DMS114 treated with DMSO at 0.1 percent for 48 hours (cell line): ENCODE measurements at regions not wholly inside any gene's neighbourhood (a gene's known extent, or its start where the extent isn't known, plus 50 kb on each side); places are given as distances from the start of the nearest gene placed in this dataset.

Experiments used
- DNase-seq: peaks from one replicate; lab custom pipeline; 2025; ENCODE audit not compliant: unreplicated experiment; lab: John Stamatoyannopoulos, UW

DNA sequence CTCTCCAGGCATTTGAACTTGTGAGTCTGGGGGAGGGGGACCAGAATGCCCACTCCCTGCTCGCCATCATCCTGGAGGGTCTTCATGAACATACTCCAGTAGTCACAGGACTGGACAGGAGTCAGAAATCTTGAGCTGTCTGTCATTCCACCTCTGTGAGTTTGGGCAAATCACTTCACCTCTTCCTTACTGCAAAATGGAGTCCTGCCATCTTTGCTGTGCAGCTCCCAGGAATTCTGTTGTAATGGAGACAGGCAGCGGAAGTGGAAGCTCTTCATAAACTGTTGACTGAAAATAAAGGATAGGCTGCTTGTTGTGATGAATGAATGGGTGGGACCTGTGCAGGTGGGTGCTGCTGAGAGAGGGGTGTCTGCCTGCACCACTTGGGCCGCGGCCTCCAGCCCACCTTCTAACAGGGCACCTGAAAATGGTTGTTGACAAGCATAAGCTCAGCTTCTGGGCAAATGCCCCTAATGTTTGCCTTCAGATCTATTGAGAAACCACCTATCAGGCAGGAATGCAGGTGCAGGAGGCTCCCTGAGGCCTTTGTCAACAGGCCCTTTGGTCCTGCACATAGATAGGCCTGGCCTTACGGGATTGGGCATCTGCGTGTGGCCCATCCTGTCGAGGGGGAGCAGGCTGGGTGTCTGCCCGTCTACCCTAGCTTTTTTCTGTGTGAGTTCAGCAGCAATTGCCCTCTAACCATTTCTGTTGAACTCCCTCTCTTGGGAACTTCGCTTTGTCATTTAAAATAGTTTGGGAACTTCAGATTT lies 321.0 kb downstream of the RPS6KC1 start:
- no peak for DNase-seq

DNA sequence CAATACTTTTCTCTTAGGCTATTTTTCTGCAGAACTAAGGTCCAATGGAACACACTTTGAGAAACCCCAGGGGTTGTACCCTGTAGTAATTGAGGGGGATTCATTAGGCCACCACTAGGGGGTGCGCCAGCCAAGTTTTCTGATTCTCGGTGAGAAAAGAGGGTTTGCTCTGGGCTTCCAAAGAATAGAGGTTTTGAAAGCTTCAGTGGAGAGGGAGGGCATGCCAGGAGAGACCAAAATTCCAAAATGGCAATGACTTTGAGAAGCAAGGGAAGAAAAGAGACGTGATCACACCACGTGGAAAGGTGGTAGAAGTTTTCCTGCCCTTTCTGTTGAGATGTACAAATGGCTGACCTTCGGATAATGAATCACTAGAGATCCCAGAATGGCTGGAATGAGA lies 323.3 kb downstream of the RPS6KC1 start:
- peak; percentile 37 for DNase-seq

DNA sequence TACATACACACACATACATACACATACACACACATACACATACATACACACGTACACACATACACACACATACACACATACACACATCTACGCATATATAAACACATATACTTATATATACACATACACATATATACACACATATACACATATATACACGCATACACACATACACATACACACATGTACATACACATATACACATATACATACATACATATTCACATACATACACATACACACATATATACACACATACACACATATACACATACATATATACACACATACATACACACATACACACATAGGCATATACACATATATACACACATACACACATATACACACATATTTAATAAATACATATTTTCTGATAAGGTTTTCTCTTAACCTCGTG lies 324.0 kb downstream of the RPS6KC1 start:
- no peak for DNase-seq

DNA sequence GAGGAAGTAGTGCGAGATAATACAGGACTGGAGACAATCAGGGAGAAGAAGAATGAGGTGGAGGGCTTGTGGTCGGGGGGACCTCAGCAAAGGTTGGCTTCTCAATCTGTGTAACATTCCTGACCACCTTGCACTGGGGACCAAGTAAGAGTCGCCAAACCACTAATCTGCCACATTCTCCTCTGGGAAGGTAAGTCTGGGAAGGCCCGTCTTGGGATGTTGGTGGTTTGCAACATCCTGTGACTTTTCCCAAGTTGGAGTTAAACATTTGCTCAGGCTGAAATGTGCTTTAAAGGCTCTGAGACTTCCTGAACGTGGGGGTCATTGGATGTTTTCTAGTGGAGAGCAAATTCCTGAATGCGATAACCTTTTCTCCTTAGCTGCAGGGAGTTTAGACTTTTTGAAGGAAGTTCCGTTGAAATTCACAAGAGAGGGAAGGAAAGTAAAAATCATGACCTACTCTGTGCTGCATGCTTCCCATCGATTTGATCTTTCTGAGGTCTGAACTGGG lies 325.9 kb downstream of the RPS6KC1 start:
- DNase-seq = no peak

DNA sequence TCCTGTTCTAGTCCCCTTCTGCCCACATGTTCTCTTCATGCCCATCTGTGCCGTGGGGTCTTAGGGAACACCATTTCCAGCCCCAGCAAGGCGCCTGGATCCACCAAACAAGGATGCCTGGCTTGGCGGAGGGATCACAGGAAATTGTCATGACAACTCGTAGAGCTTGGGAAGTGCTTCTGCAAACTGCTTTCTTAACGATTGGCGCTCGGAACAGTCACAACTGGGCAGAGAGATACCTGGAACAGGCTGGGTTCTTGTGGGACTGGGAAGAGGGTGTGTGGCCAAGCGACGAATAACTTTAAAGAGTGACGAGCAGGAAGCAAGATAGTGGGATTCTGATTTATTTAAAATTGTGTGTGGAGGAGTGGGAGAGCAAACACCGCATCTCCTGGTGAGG lies 329.8 kb downstream of the RPS6KC1 start:
- no peak for DNase-seq

DNA sequence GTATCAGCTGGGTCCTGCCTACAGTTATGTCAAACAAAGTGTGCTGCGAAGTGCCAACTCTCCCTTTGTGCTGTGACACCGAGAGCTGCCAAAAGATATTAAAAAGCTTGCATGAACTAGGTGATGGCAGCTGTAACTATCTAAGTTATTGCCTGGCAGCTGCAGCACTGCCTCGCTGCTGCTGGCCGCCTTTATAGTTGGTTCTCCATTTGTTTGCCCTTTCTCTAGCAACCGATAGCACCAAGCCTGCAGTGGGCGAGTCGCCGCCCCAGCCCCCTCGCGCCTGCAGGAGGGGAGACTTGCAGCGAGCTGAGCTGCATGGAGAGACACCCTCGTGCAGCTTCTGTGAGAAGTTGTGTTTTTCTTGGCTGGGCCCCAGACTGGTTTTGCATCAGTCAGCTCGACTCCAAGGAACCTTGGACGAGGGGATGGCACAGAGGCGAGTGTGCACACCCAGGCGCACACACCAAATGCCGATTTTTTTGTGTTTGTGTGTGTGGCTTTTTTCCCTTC lies 330.6 kb downstream of the RPS6KC1 start:
- DNase-seq = no peak

DNA sequence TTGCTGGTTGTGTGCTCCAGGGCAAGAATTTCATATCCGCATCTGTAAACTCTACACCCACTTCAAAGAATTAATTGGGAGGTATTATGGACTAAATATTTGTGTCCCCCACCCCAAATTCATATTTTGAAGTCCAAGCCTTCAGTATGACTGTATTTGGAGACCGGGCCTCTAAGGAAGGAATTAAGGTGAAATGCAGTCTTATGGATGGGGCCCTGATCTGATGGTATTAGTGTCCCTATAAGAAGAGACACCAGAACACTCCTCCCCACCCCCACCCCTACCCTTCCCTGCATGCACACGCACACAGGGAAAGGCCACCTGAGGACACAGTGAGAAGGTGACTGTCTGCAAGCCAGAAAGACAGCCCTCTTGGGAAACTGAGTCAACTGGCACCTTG lies 332.4 kb downstream of the RPS6KC1 start:
- no peak for DNase-seq

DNA sequence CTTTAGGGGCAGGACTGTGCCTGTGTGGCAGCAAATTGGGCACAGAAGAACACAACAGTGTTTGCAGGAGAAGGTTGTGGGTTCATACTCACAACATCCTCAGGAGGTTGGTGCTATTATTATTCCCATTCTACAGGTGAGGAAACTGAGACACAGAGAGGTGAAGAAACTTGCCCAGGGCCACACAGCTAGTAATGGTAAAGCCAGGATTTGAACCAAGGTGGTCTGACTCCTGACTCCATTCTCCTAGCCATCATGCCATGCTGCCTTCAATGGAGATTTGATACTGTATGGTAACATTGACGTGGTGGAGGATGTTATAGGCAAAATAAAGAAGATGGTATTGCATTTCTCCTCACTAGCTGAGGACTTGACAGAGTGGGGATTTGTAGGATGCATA lies 334.2 kb downstream of the RPS6KC1 start:
- no peak for DNase-seq

DNA sequence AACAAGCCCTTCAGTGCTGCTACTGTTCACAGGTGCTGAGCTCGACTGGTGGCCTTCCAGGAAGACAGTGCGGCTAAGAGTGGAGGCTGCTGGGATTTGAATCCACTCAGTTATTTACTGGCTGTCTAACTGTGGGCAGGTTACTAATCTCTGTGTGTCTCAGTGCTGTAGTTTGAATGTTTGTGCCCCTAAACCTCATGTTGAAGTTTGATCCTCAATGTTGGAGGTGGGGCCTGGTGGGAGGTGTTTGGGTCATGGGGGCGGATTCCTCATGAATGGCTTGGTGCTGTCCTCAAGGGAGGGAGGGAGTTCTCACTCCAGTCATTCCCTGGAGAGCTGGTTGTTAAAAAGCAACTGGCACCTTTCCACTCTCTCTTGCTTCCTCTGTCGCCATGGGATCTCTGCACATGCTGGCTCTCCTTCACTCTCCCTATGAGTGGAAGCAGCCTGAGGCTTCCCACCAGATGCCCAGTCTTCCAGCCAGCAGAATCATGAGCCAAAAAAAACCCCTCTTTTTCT lies 334.8 kb downstream of the RPS6KC1 start:
- DNase-seq = no peak

DNA sequence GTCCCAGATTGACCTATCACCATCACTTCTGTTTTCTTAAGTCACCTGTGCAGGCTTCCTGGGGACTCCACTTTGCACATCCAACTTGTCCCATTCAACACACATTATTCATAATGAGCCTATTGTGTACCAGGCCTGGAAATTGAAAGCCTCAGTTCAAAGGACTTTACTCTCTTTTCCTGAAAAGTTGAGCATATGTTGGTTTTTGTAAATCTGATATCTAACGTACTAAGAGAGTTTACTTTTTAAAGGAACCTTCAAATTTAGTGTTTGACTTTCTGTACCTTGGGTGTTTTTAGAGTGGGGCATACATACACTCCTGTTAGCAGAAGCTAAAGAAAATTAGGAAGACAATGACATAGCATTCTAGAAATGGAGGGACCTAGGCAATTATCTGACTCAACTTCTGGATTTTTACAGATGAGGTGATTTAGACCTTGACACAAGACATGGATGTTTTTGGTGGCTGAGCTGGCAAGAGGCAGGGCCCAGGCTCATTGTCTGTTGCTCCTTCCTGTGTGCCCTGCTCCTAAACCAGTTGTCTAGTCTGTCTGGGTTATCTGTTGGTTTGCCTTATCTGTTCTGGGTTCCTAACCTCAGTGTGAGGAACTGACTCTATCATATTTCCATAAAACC lies 336.5 kb downstream of the RPS6KC1 start:
- no peak for DNase-seq

DNA sequence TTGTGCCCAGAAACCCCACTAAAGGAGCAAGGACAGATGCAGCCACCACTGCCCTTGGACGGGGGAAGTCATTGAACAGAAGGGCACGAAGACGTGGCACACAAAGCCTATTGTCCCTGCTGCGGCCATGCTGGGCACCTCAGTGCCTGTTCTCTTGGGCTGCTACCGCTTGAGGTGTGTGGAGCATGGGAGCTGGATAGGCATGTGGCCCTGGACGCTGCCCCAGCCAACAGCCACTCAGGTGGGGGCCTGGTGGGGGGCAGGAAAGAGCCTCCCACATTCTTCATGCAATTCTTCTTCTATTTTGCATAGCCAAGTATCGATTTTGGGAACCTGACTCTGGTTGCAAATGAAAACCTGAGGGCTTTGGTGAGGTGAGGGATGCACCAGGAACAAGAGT lies 337.2 kb downstream of the RPS6KC1 start:
- DNase-seq = no peak

DNA sequence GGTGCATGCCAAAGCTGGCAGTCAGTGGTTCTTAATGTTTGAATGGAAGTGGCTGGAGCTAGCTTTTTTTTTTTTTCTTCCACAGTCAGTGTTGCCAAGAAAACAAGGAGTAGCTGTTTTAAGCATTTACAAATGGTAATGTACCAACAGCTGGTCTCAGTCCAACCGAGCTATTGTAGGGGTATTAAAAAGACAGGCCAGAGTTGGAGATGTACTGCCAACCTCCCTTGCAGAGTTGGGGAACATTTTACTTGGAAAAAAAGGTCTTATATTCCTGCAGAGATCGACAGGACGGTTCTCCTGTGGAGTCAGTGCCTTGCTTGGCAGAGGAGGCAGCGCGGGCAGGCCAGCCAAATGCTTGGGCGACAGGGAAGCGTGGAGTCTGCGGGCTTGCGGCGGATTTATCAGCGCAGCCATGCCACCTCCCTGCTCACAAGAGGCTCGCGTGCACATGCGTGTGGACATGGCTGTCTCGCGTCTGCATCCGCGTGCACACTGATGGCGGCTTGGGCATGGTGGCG lies 338.1 kb downstream of the RPS6KC1 start:
- DNase-seq = no peak

DNA sequence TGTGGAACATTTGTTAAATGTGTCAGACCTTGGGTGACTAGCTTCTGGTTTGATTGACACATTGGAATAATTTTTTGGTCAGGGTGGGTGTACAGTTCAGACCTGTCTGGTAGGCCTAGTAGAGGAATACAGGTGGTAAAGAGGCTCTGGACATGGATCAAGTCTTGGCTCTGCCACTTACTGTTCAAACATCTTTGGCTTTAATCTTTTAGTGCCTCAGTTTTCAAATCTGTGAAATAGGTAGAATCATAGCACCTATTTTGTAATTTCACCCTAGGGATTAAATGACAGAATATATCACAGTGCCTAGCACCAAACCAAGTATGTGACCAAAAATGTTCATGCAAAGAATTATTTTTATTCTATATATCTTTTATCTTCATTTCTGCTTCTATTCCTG lies 340.4 kb downstream of the RPS6KC1 start:
- DNase-seq = no peak

DNA sequence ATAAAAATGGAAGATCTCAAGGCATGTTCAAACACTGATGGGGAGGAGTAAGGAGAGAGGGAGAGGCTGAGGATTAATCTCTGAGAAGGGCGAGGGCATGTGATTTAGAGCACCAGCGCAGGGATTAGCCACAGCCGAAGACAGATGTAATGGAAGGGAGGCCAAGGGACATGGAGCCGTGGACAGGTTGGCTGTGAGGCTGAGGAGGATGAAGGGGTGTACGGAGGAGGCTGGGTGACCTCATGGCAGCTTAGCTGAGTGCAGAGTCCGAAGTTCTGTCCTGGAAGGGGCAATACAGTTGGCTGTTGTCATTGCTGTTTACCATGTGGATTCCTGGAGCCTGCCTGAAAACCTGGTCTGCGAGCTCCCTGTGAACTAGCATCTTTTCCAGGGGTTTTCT lies 342.8 kb downstream of the RPS6KC1 start:
- no peak for DNase-seq

DNA sequence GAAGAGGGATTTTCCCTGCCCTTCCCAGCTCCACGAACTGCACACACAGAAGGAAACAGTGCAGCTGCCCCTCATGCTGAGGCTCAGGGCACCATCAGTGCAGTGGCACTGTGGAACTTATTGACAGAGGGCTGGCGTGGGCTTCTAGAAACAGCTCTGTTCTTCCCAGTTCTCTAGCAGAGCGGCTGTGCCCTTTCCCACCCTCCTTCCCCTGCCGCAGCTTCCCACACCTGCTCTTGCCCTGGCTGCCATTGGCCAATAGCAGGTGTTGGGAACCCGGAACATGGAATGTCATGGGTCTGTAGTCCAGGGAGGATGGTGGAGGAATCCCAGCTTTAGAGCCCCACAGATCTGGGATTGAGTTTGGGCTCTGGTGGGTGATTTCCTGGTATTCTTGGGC lies 343.8 kb downstream of the RPS6KC1 start:
- DNase-seq = no peak

DNA sequence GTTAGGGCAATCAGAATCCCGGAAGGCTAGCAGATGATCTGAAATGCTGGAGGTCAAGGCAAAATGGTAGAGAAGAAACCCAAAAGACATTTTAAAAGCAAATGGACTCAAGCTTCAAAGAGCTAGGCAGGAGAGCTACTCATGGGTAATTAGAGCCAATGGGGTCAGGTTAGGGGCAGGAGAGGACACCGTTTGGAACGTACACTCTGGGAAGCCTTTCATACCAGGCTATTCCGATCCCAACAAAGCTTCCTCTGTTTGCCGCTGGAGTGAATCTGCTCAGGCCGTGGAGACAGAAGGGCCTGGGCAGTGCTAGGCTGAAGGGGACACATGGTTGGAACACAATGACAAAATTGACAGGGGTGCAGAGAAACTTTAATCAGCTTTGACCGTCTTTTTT lies 346.6 kb downstream of the RPS6KC1 start:
- no peak for DNase-seq

DNA sequence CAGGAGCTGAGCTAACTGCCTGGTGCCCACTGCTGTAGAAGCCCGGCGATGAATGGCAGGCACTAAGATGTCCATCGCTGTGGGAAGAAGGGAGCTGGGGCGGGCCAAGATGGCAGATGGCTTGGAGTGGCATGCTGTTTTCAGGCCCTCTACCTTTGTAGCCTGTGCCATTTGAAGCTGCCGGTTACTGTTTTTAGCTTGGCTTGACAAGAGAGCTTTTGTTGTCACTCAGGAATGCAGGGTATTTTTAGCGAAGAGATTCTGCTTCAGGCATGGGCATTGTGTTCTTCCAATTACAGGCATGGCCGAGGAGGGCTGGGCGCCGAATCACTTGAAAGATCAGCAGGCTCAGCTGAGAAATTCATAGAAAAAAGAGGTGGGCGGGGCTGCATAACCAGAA lies 348.7 kb downstream of the RPS6KC1 start:
- DNase-seq = no peak

DNA sequence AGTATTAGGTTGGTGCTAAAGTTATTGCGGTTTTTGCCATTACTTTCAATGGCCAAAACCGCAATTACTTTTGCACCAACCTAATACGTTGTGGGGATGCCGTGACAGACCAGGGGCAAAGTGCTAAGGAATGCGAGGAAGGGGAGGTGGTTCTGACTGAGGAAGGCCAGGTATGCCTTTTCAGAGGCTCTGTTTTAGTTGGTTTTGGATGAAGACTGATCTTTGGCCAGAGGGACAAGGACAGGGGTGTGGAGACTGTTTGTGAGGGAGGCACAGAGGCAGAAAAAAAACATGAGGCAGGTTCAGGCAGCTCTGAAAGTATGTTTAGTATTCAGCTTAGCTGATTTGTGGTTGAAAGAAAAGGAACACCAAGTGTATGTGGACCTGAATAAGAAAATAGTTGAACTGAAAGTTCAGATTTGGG lies 358.2 kb downstream of the RPS6KC1 start:
- no peak for DNase-seq

DNA sequence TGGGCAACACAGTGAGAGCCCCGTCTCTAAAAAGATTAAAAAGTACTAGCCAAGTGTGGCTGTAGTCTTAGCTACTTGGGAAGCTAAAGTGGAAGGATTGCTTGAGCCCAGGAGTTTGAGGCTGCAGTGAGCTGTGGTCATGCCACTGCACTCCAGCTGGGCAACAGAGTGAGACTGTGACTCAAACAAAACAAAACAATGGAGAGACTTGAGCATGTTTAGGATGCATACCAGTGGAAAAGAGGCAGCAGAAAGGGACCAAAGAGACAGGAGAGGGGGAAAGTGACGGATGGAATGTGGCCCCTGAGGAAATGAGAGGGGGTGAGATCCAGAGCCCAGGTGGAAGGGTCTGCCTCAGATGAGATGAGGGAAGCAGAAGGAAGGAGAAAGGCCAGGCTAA lies 358.9 kb downstream of the RPS6KC1 start:
- no peak for DNase-seq

DNA sequence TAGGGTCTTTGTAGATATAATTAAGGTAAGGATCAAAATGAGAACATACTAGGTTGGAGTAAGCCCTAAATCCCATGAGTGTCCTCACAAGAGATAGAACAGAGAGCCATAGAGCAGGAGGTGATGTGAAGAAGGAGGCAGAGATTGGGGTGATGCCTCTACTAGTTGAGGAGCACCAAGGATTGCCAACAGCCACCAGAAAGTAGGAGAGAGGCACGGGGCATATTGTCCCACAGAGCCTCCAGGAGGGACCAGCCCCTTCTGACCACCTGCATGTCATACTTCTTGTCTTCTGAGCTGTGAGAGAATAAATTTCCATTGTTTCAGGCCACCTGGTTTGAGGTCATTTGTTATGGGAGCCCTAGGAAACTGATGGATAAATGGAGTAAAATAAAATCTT lies 363.3 kb downstream of the RPS6KC1 start:
- no peak for DNase-seq

DNA sequence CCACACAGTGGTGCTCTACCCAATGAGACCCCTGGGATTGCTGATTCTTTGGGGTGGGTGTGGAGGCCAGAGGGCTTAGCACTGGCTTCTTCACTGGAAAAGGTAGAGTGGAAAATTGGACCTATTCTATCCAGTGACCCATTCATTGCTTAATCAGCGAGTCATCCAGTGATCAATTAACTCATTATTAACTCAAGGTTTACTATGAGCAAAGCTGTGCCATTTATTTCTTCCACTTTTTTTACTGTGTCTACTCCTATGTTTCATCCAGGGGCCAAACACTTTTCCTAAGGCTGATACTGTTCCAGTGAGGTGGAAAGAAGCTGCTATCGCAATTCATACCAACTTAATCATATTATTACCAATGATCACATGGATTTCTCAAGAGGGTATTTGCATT lies 363.9 kb downstream of the RPS6KC1 start:
- DNase-seq = no peak
